HG02884 (cell line): ENCODE measurements at regions not wholly inside any gene's neighbourhood (a gene's known extent, or its start where the extent isn't known, plus 50 kb on each side); places are given as distances from the start of the nearest gene placed in this dataset.
"Not testable (repeated sequence)": the region's sequence is repeated elsewhere in the genome, so short reads cannot be mapped to it uniquely, and the experiment has no call there.

ENCODE experiments used
- ATAC-seq: cut with Tn5 transposase; IDR thresholded peaks from one replicate; pipeline ENCODE4 v1.9.1; 2021; ENCODE audit warnings: mild to moderate bottlenecking, moderate library complexity; ENCODE audit not compliant: unreplicated experiment

DNA sequence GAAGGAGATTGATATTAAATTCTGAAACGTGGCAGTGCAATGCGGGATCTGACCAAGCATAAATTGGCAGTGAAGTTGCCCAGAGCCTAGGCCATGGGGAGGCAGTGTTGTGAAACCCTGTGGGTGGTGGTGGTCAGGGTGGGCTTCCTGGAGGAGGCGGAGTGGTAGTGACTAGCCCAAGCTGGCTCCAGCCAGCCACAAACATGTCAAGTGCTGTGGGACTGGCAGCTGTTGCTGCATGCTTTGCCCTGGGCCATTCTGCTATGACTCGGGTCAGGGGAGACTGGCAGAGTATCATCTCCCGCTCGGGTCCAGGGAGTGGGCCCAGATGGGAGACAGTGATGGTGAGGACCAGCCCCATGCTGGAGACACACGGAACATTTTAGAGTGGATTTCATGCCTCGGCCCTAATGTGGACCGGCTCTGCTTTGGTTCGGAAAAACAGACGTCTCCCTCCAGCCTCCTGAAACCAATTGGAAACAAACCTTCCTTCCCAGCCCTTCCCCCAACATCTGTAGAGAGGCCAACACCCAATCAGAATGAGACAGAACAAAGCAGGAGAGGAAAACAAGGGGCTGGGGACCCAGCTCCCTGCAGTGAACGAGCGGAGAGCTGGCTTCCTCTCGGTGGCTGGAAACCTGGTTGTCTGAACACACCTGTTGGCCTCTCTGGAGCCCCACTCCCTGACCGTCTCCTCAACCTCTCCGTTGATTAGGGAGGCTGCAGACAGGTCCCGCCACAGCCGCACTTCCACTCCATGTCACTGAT is 58.2 kb downstream of the TMEM270 start:
- no peak for ATAC-seq

GRCh38 chr7:73919694-73920375 is 58.9 kb downstream of the TMEM270 start:
- no peak for ATAC-seq

GRCh38 chr7:73920406-73921134 is 59.6 kb downstream of the TMEM270 start:
- no peak for ATAC-seq

DNA sequence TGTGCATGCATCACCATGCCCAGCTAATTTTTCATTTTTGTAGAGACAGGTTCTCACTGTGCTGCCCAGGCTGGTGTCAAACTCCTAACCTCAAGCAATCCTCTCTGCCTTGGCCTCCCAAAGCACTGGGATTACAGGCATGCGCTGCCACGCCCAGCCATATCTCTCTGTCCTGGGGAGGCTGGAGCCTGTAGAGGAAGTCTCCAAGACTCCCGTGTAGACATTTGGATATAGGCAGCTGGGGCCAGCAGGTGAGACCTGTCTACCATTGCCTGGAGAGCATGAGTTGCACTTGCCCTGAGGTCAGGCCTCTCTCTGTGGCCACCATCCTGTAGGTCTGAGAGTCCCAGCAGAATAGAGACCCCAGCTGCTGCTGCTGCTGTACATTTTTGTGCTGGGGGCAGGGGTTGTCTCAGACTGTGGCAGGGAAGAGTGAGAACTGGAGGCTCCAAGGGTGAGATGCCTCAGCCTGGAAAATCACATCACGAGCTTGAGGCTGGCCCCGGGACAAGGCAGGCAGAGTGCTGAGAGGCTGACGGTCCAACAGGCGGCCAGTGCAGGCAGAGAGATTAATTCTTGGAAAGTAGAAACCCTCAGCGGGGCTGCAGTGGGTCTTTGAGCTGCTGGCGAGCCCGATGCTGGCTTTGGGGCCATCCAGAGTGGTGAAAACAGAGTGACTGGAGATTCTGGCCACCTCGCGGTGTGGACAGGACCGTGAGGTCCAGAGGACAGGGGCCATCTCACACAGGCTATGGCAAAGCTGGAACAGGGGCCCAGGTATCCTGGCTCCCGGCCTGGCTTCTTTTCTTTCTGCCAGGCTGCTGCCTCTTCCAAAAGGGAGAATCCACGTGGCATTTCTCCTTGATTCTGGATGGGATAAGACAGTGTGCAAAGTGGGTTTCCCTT is 60.9 kb downstream of the TMEM270 start:
- no peak for ATAC-seq

DNA sequence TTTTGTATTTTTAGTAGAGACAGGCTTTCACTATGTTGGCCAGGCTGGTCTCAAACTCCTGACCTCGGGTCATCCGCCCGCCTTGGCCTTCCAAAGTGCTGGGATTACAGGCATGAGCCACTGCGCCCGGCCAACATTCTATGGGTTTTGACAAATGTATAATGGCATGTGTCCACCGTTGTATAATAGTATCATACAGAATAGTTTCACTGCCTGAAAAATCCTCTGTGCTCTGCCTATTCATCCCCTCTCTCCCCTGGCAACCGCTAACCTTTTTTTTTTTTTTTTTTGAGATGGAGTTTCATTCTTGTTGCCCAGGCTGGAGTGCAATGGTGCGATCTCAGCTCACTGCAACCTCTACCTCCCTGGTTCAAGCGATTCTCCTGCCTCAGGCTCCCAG is 67.7 kb downstream of the TMEM270 start:
- ATAC-seq = not testable (repeated sequence)

DNA sequence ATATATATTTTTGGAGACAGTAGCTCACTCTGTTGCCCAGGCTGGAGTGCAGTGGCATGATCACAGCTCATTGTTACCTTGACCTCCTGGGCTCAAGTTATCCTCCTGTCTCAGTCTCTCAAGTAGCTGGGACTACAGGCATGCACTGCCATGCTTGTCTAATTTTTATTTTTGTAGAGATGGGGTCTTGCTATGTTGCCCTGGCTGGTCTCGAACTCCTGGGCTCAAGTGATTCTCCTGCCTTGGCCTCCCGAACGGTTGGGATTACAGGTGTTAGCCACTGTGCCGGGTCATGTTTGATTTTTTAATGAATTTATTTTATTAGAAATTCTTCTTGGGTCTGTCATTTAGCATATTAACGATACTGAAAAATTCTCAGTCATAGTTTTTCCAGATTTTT is 70.5 kb downstream of the TMEM270 start:
- ATAC-seq = no peak

DNA sequence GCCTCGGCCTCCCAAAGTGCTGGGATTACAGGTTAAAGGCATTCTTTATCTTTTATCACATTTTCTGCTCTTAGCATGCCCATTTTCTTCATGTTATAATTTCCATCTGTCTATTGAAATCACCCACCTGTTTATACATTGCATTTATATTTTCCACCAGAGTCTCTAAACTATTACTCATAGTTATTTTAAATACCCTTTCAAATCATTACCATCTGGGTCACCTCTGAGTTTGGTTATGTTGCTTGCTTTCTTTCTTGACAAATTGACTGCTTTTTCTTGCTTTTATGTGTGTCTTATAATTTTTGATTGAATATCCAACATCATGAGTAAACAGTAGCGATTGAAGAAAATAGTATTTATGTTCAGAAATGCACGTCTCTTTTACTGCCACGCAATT is 71.4 kb downstream of the TMEM270 start:
- ATAC-seq = no peak

DNA sequence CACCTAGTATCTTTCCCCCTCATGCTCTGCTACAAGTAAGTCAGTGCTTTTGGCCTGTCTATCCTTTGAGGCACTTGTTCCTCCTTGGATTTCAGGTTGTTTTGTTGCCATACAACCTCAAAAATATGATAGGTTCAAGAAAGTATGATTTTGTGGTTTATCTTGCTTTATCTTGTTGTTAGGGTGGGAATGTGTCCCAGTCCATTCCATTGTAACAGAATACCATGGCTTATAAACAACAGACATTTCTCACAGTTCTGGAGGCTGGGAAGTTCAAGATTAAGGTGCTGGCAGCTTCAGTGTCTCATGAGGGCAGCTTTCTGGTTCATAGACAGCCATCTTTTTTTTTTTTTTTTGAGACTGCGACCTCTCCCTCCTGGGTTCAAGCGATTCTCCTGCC is 72.1 kb downstream of the TMEM270 start:
- ATAC-seq = no peak

GRCh38 chr7:73936967-73937366 is 76.0 kb downstream of the TMEM270 start:
- no peak for ATAC-seq

GRCh38 chr7:73937650-73938049 is 76.7 kb downstream of the TMEM270 start:
- ATAC-seq = not testable (repeated sequence)

DNA sequence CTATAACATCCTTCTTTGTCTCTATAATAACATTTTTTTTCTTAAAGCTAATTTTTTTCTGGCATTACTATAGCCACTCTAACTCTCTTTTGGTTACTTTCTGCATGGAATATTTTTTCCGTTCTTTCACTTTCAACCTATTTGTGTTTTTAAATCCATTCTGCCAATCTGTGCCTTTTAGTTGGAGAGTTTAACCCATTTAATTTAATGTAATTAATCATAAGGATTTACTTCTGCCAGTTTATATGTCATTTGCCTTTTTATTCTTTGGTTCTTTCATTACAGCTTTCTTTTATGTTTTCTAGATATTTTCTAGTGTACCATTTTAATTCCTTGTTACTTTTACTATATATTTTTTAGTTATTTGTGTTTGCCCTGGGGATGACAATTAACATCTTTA is 78.6 kb downstream of the TMEM270 start:
- no peak for ATAC-seq

DNA sequence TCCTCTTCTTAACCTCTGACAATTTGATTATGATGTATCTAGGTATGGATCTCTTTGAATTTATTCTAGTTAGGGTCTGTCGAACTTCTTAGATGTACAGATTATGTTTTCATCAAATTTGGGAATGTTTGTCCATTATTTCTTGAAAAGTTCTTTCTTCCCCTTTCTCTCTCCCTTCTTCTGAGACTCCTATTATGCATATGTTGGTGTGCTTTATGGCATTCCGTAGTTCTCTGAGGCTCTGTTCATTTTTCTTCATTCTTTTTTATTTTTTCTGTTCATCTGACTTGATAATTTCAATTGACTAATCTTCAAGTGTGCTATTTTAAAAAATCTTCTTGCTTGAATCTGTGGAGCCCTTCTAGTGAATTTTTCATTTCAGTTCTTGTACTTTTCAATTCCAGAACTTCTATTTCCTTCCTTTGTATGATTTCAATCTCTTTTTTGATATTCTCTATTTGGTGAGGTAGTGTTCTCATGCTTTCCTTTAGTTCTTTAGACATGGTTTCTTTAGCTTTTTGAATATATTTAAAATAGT is 79.8 kb downstream of the TMEM270 start:
- no peak for ATAC-seq

- no peak for ATAC-seq
Measured at GRCh38 chr7:73941836-73942551, 81.0 kb downstream of the TMEM270 start.

GRCh38 chr7:73945022-73945421 is 83.0 kb upstream of the ELN start:
- ATAC-seq = no peak

DNA sequence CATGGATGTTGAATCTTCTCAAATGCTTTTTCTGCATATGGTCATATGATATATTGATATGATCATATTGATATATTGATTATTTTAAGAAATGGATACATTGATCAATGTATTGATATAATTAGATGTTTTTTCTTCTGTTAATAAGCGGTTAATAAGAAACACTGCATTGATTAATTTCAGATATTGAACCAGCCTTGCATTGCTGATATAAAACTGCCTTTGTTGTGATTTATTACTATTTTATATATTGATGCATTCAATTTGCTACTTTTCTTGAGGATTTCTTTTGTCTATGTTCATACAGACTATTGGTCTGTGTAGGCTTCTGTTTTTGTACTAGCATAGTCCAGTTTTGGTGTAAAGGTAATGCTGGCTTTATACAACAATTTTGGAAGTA is 79.7 kb upstream of the ELN start:
- no peak for ATAC-seq

DNA sequence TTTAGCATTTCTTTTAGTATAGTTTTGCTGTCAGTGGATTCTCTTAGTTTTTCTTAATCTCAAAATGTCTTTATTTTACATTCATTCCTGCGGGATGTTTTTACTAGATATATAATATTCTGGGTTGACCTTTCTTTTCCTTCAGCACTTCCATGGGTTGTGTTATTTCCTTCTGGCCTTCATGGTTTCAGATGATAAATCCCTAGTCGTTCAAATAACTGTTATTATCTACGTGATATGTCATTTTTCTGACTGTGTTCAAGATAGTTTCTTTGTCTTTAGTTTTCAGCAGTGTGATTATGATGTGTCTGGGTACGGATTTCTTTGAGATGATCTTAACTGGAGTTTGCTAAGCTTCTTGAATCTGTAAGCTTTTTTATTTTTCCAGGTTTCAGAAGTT is 75.7 kb upstream of the ELN start:
- no peak for ATAC-seq

DNA sequence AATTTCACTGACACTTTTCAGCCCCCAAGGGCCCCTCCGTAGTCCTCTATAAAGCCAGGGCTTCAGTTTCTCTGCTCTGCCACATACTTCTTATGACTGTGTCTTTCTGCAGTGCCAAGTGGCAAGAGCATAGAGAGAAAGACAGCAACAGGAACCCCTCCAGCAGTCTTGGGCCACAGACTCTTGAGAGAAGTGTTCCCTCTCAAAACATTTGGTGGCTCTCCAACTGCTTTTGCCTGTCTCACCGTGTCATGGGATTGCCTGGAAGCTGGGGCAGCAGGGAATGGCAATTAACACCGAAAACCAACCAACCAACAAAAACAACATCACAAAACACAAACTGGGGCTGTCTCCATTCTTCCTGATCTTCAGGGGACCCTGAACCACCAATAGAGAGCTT is 73.8 kb upstream of the ELN start:
- no peak for ATAC-seq

DNA sequence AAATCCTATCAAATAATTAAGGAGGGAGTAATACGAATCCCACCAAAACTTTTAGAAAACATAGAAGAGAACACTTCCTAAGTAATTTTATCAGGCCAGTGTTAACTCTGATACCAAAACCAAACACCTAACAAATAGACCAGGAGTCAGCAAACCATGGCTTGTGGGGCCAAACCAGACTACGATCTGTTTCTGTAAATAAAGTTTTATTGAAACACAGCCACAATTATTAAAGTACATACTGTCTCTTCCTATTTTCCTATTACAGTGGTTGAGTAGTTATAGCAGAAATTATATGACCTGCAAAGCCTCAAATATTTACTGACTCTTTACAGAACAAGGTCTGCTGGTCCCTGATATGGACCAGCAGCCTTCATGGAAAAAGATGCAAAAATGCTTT is 73.1 kb upstream of the ELN start:
- ATAC-seq = no peak

- no peak for ATAC-seq
Measured at GRCh38 chr7:73960548-73960947, 67.4 kb upstream of the ELN start.

GRCh38 chr7:73961991-73962390 is 66.0 kb upstream of the ELN start:
- not testable (repeated sequence) for ATAC-seq
